Esophagus mucosa (tissue), 1 donor: ENCODE measurements at regions not wholly inside any gene's neighbourhood (a gene's known extent, or its start where the extent isn't known, plus 50 kb on each side); places are given as distances from the start of the nearest gene placed in this dataset.

Experiments
- ATAC-seq: fragments of 200-7000 bp; cut with Tn5 transposase; one replicate; pipeline ENCODE4 v1.9.1; 2020
- donor health status: DM: yes; HTN: yes; CAD: no.

- no peak for ATAC-seq
These were observed 400.5 kb downstream of the RAPGEF2 start for GRCh38 chr4:159503236-159504008.

- ATAC-seq: no peak
These were observed 401.8 kb downstream of the RAPGEF2 start for GRCh38 chr4:159504684-159505083.

GRCh38 chr4:159505266-159505975, 402.5 kb downstream of the RAPGEF2 start:
- no peak for ATAC-seq

- no peak for ATAC-seq
These were observed 404.1 kb downstream of the RAPGEF2 start for GRCh38 chr4:159506801-159507517.

GRCh38 chr4:159508917-159509500, 406.1 kb downstream of the RAPGEF2 start:
- ATAC-seq: no peak

GRCh38 chr4:159512348-159512747, 409.5 kb downstream of the RAPGEF2 start:
- ATAC-seq: no peak

- no peak for ATAC-seq
These were observed 412.6 kb downstream of the RAPGEF2 start for GRCh38 chr4:159515314-159516025.

GRCh38 chr4:159516556-159517140, 413.8 kb downstream of the RAPGEF2 start:
- ATAC-seq: no peak

GRCh38 chr4:159520074-159520473, 417.2 kb downstream of the RAPGEF2 start:
- ATAC-seq: no peak

GRCh38 chr4:159526172-159526571, 423.3 kb downstream of the RAPGEF2 start:
- ATAC-seq: no peak

- ATAC-seq: no peak
These were observed 431.8 kb downstream of the RAPGEF2 start for GRCh38 chr4:159534655-159535054.

- ATAC-seq: no peak
These were observed 435.7 kb downstream of the RAPGEF2 start for GRCh38 chr4:159538556-159538955.

- no peak for ATAC-seq
These were observed 437.2 kb downstream of the RAPGEF2 start for GRCh38 chr4:159540038-159540437.

GRCh38 chr4:159540501-159540900, 437.6 kb downstream of the RAPGEF2 start:
- no peak for ATAC-seq

GRCh38 chr4:159541143-159541542, 438.3 kb downstream of the RAPGEF2 start:
- no peak for ATAC-seq

- ATAC-seq: no peak
These were observed 439.4 kb downstream of the RAPGEF2 start for GRCh38 chr4:159542296-159542695.

GRCh38 chr4:159543831-159544230, 441.0 kb downstream of the RAPGEF2 start:
- no peak for ATAC-seq

GRCh38 chr4:159545556-159545955, 442.7 kb downstream of the RAPGEF2 start:
- no peak for ATAC-seq

- no peak for ATAC-seq
These were observed 444.9 kb downstream of the RAPGEF2 start for GRCh38 chr4:159547645-159548308.

GRCh38 chr4:159549098-159549518, 446.2 kb downstream of the RAPGEF2 start:
- peak; percentile 67 for ATAC-seq

- ATAC-seq: no peak
These were observed 448.4 kb downstream of the RAPGEF2 start for GRCh38 chr4:159551281-159551680.
